ENCODE measurements at regions not wholly inside any gene's neighbourhood (a gene's known extent, or its start where the extent isn't known, plus 50 kb on each side); places are given as distances from the start of the nearest gene placed in this dataset.
A peak's percentile ranks its signal among the peaks of the same experiment; 100 is the strongest.
"Not testable (repeated sequence)": the region's sequence is repeated elsewhere in the genome, so short reads cannot be mapped to it uniquely, and the experiment has no call there.

DNA sequence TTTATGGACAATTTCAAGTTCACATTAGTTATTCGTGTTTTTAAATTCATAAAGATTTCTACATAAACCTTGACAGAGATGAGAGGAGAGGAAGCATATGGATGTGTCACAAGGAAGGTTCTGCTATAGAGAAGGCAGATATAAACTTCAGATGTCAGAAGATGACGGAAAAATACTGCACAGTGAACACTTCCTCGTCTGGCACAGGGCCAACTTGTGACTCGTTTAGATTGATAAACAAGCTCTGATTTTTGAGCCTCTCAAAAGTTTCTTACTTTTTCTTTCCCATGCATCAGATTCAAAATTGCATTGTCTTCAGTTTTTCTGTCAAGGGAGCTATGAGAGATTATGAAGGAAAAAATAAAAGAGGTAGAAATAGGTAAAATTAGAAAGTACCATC is 156.4 kb upstream of the MINDY3 start:
- in situ Hi-C loops (cut with HindIII; ENCODE audit: low pct_unique_long_range_greater_than_20kb, low sequenced_read_pairs), result no loop called here
- DNase-seq (ENCODE audit: low read depth in 1 of 2, low spot score in 1 of 2), result no peak
- TF ChIP-seq JUND (IDR thresholded peaks at IDR 0.05; ENCODE audit: low read depth), result no peak

DNA sequence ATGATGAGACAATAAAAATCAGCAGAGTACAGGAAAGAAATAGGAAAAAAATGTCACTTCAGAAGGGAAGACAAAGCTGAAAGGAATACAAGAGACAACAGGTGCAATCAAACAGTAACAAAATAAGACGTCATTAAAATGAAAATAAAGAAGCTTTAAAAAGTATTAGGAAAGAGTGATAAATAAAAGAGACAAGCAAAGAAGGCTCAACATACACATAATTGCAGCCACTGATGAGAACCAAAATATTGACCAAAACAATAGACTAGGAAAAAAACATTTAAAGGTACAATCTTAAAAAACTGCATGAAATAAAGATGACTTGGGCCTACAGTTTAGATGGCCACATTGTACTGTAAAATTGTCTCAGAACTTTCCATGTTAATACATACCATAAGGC is 160.5 kb upstream of the MINDY3 start:
- DNase-seq (ENCODE audit: low read depth in 1 of 2, low spot score in 1 of 2), result no peak
- TF ChIP-seq JUND (IDR thresholded peaks at IDR 0.05; ENCODE audit: low read depth), result no peak
- in situ Hi-C loops (cut with HindIII; ENCODE audit: low pct_unique_long_range_greater_than_20kb, low sequenced_read_pairs), result no loop called here

DNA sequence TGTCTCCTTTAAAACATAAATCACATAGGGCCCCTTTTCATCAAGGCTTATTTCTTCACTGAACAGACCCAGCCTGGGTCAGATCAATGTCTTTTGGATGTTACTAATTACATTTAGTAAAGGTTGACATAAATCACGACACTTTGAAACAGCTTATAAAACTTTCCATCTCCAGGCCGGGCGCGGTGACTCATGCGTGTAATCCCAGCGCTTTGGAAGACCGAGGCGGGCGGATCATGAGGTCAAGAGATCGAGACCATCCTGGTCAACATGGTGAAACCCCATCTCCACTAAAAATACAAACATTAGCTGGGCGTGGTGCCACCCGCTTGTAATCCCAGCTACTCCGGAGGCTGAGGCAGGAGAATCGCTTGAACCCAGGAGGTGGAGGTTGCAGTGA is 166.5 kb upstream of the MINDY3 start:
- in situ Hi-C loops (cut with HindIII; ENCODE audit: low pct_unique_long_range_greater_than_20kb, low sequenced_read_pairs); DNase-seq (ENCODE audit: low read depth in 1 of 2, low spot score in 1 of 2): not testable (repeated sequence)

DNA sequence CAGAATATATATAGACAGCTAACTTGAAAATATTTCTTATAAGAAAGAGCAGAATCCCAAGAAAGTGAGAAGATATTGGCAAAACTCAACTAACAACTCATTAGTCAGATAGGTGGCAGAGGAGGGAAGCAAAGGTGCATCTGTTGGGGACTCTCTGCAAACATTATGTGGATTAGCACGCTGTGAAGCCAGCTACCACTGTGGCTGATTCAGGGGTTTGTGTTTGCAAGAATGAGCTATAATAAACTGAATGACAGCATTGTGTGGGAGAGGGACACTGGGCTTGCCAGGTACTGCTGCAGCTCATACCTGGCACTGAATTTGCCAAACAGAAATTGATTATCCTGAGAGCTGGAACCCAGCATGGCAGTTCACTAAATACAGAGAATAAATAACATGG is 170.3 kb upstream of the MINDY3 start:
- TF ChIP-seq JUND (IDR thresholded peaks at IDR 0.05; ENCODE audit: low read depth), result no peak

DNA sequence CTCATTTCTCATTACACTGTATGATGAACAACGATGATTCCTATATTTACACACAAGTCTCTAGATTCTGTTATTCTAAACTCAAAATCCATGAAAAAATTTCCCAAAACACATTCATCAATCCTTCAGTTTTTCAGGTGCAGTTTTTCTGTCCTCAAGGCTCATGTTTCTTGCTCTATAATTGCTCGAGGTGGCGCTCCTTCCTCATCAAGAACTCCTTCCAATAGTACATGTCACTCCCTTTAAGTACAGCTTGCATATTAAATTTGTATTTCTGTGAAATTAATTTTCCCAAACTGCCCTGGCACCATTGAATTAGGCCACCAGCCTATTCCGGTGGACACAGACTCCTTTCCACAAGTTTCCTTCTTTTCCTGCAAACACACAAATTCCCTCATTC is 188.7 kb upstream of the MINDY3 start:
- in situ Hi-C loops (cut with HindIII; ENCODE audit: low pct_unique_long_range_greater_than_20kb, low sequenced_read_pairs), result no loop called here
- peak in 1 of 2 experiments; percentile 8 for DNase-seq (ENCODE audit: low read depth in 1 of 2, low spot score in 1 of 2)
- TF ChIP-seq JUND (IDR thresholded peaks at IDR 0.05; ENCODE audit: low read depth), result no peak

More for the DNA sequence above, 170.3 kb upstream of the MINDY3 start:
- no peak for DNase-seq (ENCODE audit: low read depth in 1 of 2, low spot score in 1 of 2)
- in situ Hi-C loops (cut with HindIII; ENCODE audit: low pct_unique_long_range_greater_than_20kb, low sequenced_read_pairs), result no loop called here

DNA sequence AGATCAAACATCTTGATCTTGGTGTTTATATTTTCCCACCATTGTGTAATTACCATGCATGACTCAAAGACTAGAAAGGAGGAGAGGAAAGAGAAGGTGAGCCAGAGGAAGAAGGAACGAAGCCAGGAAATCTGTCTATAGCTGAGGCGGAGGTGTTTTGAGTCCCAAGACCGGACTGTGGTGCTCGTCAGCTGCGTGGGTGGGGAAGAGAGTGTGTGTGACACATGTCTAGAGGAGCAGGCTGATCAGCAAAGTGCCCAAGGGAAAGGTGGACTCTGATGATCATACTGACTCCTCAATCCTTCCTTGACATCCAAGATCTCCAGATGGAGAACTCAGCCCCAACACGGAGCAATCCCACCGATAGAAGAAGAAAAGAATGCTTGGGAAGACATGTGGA is 189.5 kb upstream of the MINDY3 start:
- TF ChIP-seq JUND (IDR thresholded peaks at IDR 0.05; ENCODE audit: low read depth), result no peak
- in situ Hi-C loops (cut with HindIII; ENCODE audit: low pct_unique_long_range_greater_than_20kb, low sequenced_read_pairs), result no loop called here
- DNase-seq (ENCODE audit: low read depth in 1 of 2, low spot score in 1 of 2), result no peak

DNA sequence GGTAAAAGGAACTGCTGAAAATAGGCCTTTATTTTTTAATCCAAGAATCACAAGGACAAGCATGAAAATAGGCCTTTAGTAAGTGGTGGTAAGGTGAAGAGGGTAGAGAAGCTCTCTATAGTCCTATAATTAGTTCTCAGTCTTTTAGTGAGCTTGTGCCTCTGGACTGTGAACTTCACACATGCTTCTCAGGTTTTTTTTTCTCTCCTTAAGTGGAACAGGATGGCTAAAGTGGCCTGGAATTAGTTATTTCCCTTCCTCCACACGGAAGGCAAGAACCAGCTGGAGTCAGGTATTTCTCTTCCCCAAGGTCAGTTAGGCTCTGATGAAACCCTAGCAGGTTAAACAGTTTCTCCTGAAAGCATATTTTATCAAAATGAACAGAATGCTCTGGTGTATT is 203.0 kb upstream of the MINDY3 start:
- no peak for DNase-seq (ENCODE audit: low read depth in 1 of 2, low spot score in 1 of 2)
- in situ Hi-C loops (cut with HindIII; ENCODE audit: low pct_unique_long_range_greater_than_20kb, low sequenced_read_pairs), result no loop called here
- no peak for TF ChIP-seq JUND (IDR thresholded peaks at IDR 0.05; ENCODE audit: low read depth)

DNA sequence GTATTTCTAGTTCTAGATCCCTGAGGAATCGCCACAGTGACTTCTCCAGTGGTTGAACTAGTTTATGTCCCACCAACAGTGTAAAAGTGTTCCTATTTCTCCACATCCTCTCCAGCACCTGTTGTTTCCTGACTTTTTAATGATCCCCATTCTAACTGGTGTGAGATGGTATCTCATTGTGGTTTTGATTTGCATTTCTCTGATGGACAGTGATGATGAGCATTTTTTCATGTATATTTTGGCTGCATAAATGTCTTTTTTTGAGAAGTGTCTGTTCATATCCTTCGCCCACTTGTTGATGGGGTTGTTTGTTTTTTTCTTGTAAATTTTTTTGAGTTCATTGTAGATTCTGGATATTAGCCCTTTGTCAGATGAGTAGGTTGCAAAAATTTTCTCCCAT is 223.2 kb upstream of the MINDY3 start:
- in situ Hi-C loops (cut with HindIII; ENCODE audit: low pct_unique_long_range_greater_than_20kb, low sequenced_read_pairs); DNase-seq (ENCODE audit: low read depth in 1 of 2, low spot score in 1 of 2): not testable (repeated sequence)

DNA sequence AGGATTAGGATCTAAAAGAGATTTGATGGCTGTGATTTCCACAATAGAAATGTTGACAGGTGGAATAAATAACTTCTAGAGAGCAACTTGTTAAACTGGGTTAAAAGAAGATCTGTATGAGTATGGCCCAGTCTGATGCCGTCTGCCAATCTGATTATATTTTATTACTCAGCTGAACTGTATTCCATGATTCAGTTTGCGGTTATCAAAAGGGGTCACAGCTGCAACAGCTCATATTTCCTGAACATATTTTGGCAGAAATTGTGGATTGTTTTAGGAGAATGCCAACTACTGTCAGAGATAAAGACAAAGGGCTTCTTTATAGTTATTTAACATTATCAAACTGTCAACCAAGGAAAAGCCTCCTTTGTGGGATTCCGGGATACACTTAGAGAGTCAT is 244.8 kb upstream of the MINDY3 start:
- TF ChIP-seq JUND (IDR thresholded peaks at IDR 0.05; ENCODE audit: low read depth), result no peak
- DNase-seq (ENCODE audit: low read depth in 1 of 2, low spot score in 1 of 2), result no peak
- in situ Hi-C loops (cut with HindIII; ENCODE audit: low pct_unique_long_range_greater_than_20kb, low sequenced_read_pairs), result no loop called here

DNA sequence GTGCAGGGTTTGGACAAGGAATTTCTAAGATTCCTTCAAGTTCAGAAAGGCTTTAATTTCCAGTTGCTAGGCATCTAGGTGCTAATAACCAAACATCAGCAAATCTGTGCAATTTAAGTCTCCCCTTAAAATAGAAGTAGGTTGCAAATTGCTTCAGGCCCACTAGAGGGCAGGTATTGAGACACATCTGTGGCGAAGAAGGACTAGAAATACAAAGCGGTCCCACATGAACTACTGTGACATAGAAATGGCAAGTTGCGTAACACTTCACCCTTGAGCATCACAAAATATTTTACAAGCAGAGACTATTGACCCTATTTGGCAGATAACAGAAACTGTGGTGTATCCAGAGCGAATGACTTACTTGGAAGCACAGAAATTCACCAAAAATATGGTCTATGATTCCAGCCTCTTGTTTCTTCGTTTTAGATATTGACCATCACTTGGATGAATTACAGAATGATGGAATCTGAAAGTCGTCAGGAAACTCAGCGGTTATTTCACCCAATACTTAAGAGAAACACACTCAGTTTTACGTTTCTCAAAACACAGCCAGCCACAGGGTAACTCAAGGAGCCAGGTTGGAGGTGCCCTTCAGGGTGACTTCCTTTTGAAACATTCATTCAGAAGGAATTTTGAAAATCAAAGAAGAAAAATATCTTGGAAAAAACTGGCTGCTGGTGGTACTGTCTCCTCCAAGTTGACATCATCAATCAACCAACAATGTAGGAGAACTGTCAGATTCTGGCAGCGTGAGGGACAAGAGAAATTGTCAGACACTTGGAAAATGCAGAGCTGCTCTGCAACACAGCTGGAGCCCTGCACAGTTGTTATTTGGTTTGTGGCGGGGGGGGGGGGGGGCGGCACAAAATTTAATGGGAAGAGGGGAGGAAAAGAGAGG is 256.3 kb upstream of the MINDY3 start:
- in situ Hi-C loops (cut with HindIII; ENCODE audit: low pct_unique_long_range_greater_than_20kb, low sequenced_read_pairs), result no loop called here
- peak; percentile 18 to 56 for DNase-seq (ENCODE audit: low read depth in 1 of 2, low spot score in 1 of 2)

DNA sequence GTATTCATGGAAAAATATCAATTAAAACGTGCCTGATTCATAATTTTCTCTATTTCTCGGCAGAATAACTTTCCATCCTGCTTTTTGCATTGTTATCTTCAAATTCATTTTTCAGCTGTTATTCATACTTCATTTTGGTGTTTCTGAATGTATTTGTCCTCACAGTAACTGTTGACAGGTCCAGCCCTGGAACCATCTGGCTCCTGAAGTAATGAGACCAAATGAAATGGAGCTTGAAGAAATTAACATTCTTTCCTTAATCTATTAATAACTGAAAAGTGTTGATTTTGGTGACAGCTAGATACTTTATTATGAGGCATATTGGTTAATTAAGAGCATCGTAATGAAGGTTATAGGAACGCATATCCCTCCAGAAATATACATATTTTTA is 257.0 kb upstream of the MINDY3 start:
- DNase-seq (ENCODE audit: low read depth in 1 of 2, low spot score in 1 of 2), result no peak
- in situ Hi-C loops (cut with HindIII; ENCODE audit: low pct_unique_long_range_greater_than_20kb, low sequenced_read_pairs), result no loop called here
- TF ChIP-seq JUND (IDR thresholded peaks at IDR 0.05; ENCODE audit: low read depth), result no peak

More for the DNA sequence above, 256.3 kb upstream of the MINDY3 start:
- TF ChIP-seq JUND (IDR thresholded peaks at IDR 0.05; ENCODE audit: low read depth), result no peak

DNA sequence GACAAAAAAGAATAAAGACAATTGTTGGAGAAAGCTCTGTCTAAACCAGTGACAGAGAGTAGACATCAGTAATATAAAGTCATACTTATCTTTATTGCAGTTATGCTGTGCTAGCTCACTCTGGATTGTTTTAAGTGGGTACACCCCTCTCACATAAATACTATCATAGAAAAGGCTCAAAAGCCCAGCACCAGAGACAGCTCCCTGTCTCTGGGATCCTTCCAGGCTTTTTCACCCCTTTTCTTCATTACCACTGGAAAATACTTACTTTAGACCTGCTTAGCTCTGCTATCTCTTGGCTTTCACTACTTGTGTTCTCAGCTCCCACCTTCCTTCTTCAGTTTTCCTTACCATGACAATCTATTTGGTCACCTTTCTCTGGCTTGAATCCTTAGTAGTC is 259.1 kb upstream of the MINDY3 start:
- DNase-seq (ENCODE audit: low read depth in 1 of 2, low spot score in 1 of 2), result no peak
- TF ChIP-seq JUND (IDR thresholded peaks at IDR 0.05; ENCODE audit: low read depth), result no peak
- in situ Hi-C loops (cut with HindIII; ENCODE audit: low pct_unique_long_range_greater_than_20kb, low sequenced_read_pairs), result no loop called here

DNA sequence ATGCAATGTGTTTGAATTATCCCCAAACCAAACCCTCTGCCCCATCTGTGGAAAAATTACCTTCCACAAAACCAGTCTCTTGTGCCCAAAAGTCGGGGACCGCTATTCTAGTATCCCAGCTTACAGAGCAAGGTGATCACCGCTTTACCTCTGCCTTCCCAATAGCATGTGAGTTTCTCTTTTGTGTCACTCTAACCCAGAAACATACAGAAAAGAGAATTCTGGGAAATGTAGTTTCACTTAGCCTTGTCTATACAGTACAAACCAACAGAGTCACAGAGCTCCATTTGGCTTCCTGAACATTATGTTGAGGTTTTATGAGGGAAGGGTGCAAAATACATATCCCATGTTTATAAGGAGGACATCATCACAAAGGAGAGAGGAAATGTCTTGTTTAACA is 260.3 kb upstream of the MINDY3 start:
- DNase-seq (ENCODE audit: low read depth in 1 of 2, low spot score in 1 of 2), result no peak
- no peak for TF ChIP-seq JUND (IDR thresholded peaks at IDR 0.05; ENCODE audit: low read depth)
- in situ Hi-C loops (cut with HindIII; ENCODE audit: low pct_unique_long_range_greater_than_20kb, low sequenced_read_pairs), result no loop called here

DNA sequence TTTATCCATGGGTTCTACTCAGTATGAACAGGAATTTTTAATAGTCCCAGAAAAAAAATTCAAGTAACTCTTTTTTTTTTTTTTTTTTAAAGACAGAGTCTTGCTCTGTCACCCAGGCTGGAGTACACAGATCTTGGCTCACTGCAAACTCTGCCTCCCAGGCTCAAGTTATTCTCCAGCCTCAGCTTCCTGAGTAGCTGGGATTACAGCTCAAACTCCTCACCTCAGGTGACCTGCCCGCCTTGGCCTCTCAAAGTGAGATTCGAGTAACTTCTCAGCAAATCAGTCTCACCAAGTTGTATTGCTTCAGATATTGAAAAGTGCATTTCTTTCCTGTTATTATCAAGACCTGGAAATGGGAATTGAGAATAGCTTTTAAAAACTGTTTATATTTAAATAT is 281.2 kb upstream of the MINDY3 start:
- TF ChIP-seq JUND (IDR thresholded peaks at IDR 0.05; ENCODE audit: low read depth), result no peak
- in situ Hi-C loops (cut with HindIII; ENCODE audit: low pct_unique_long_range_greater_than_20kb, low sequenced_read_pairs), result no loop called here
- DNase-seq (ENCODE audit: low read depth in 1 of 2, low spot score in 1 of 2), result no peak
